CD4-positive, alpha-beta memory T cell (primary cell): ENCODE measurements at regions not wholly inside any gene's neighbourhood (a gene's known extent, or its start where the extent isn't known, plus 50 kb on each side); places are given as distances from the start of the nearest gene placed in this dataset.
"Not testable (repeated sequence)": the region's sequence is repeated elsewhere in the genome, so short reads cannot be mapped to it uniquely, and the experiment has no call there.

Source experiments
- CTCF ChIA-PET: fragments of 350-600 bp; sonication (Branson Sonifier 250); formaldehyde crosslinking; loops from one replicate; lab custom pipeline; 2021; ENCODE audit warnings: inconsistent platforms; ENCODE audit not compliant: partially characterized antibody; lab: Charles Lee
- POLR2A ChIA-PET: fragments of 350-600 bp; sonication (Branson Sonifier 250); formaldehyde crosslinking; loops from one replicate; lab custom pipeline; 2021; ENCODE audit not compliant: partially characterized antibody; lab: Charles Lee
- DNase-seq, 5 donors: peaks; one replicate each; pipeline versions ENCODE4 v3.0.0 to v3.0.0-alpha.2; 2020 to 2022; ENCODE audit warnings: mixed read lengths in 1 of 5
- H3K27ac ChIP-seq: one replicate; pipeline ENCODE4 v1.7.0; 2013; ENCODE audit warnings: low read depth, low read length
- H3K27me3 ChIP-seq: 2 replicates; pipeline ENCODE4 v1.7.0; 2013; ENCODE audit warnings: mild to moderate bottlenecking, low read length, moderate library complexity; ENCODE audit not compliant: insufficient read depth
- H3K36me3 ChIP-seq: 2 replicates; pipeline ENCODE4 v1.7.0; 2013; ENCODE audit warnings: mild to moderate bottlenecking, low read length, moderate library complexity; ENCODE audit not compliant: insufficient read depth
- H3K4me1 ChIP-seq: 2 replicates; pipeline ENCODE4 v1.7.0; 2013; ENCODE audit warnings: mild to moderate bottlenecking, low read length, moderate library complexity; ENCODE audit not compliant: insufficient read depth
- H3K4me3 ChIP-seq, 2 donors: one replicate each; pipeline ENCODE4 v1.7.0; 2013; ENCODE audit warnings: low read length in 2 of 2, mild to moderate bottlenecking in 1 of 2
- H3K9me3 ChIP-seq, 2 donors: one replicate each; pipeline ENCODE4 v1.7.0; 2013; ENCODE audit warnings: low read length in 2 of 2, control low read depth in 1 of 2; ENCODE audit not compliant: control insufficient read depth in 1 of 2
- H3K27ac Mint-ChIP-seq, 7 donors: one replicate each; pipeline ENCODE4 v1.8.0; 2020 to 2021; ENCODE audit warnings: mixed read lengths in 7 of 7, mild to moderate bottlenecking in 6 of 7, inconsistent platforms in 3 of 7, moderate library complexity in 3 of 7
- H3K27me3 Mint-ChIP-seq, 2 donors: one replicate each; pipeline ENCODE4 v1.8.0; 2020 to 2021; ENCODE audit warnings: mixed read lengths in 2 of 2
- H3K36me3 Mint-ChIP-seq, 2 donors: one replicate each; pipeline ENCODE4 v1.8.0; 2020 to 2021; ENCODE audit warnings: mixed read lengths in 2 of 2, inconsistent platforms in 1 of 2, mild to moderate bottlenecking in 1 of 2
- H3K4me1 Mint-ChIP-seq, 4 donors: one replicate each; pipeline ENCODE4 v1.8.0; 2020 to 2021; ENCODE audit warnings: mixed read lengths in 4 of 4, mild to moderate bottlenecking in 1 of 4
- H3K4me3 Mint-ChIP-seq, 8 donors: one replicate each; pipeline ENCODE4 v1.8.0; 2020 to 2021; ENCODE audit warnings: mixed read lengths in 8 of 8, mild to moderate bottlenecking in 7 of 8, moderate library complexity in 6 of 8, inconsistent platforms in 3 of 8
- H3K9me3 Mint-ChIP-seq, 8 donors: one replicate each; pipeline ENCODE4 v1.8.0; 2020 to 2021; ENCODE audit warnings: mixed read lengths in 8 of 8, mild to moderate bottlenecking in 5 of 8, inconsistent platforms in 3 of 8, moderate library complexity in 1 of 8
- intact Hi-C: fragments of 100-400 bp; cut with micrococcal nuclease; formaldehyde crosslinking; loops from one replicate; pipeline ENCODE4 v1.15.1; 2023

DNA sequence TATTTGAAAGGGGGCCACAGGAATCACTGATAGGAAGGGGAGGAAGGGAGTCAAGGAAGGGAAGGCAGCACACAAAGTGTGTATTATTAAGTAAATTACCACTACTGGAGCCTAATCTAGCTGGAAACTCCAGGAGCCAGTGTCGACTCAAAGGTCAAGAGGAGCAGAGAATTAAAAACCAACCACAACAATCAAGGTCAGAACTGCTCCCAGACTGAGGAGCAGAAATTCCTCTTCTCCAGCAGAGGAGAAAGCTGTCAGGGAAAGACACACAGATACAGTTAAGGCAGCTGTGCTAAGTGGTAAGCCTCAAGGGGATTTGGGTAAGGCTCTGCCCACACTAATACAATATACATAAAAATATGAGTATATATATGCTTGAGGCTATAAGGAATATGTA is 87.5 kb upstream of the PTPN13 start:
- H3K9me3 Mint-ChIP-seq: no peaks in the 10 kb centered on the region
- no peak for DNase-seq
- H3K27me3 Mint-ChIP-seq: peaks cover 5 to 10% of the 10 kb centered on the region in 2 donors
- no peaks in the 10 kb centered on the region for H3K27me3 ChIP-seq
- H3K36me3 Mint-ChIP-seq: no peaks in the 10 kb centered on the region
- H3K9me3 ChIP-seq: no peaks in the 10 kb centered on the region
- POLR2A ChIA-PET: no interaction called here
- no peak overlapping the region for H3K27ac ChIP-seq
- H3K36me3 ChIP-seq: no peaks in the 10 kb centered on the region
- no peaks in the 10 kb centered on the region for H3K4me1 ChIP-seq
- H3K4me1 Mint-ChIP-seq: peaks cover 0 to 6% (median 3%) of the 10 kb centered on the region in 4 donors
- CTCF ChIA-PET: interaction anchor here (1.1 to 1.6 kb wide), 2 partner anchors 8 to 10 kb away, joined by 5 to 6 read pairs; no protein-coding TSS in a partner anchor
- no peak overlapping the region for H3K27ac Mint-ChIP-seq
- intact Hi-C loops: no loop called here
- no peak overlapping the region for H3K4me3 Mint-ChIP-seq
- H3K4me3 ChIP-seq: no peak overlapping the region

DNA sequence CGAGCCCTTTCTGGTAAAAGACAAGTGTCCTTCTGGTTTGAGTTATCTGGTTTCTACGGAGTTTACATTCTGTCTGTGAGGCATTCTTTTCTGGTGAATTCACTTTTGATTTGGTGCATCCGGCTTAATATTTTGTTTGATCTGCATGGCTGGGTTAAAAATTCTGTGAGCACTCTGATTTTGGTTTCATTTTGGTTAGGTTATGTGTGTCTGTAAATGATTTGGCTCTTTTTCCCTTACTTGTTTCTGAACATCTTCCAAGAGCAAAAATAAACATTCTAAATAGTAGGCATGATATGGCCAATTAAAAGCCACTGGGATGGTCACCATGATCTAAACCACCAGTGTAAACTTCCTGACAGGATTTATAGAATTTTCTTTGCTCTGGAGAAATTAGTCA is 85.7 kb upstream of the PTPN13 start:
- intact Hi-C loops: no loop called here
- Histone ChIP-seq H3K4me1 (no peaks in the 10 kb centered on the region), H3K4me3 (no peak overlapping the region), H3K27ac (no peak overlapping the region), H3K9me3 (no peaks in the 10 kb centered on the region), H3K36me3 (no peaks in the 10 kb centered on the region), H3K27me3 (no peaks in the 10 kb centered on the region)
- POLR2A ChIA-PET: no interaction called here
- CTCF ChIA-PET: interaction anchor here (7.6 kb wide), 1 partner anchor 10 kb away, joined by 55 read pairs; no protein-coding TSS in a partner anchor
- Mint-ChIP-seq H3K4me3 (peak overlapping the region in 7 of 8 donors; percentile 1 to 64 (median 36)), H3K27me3 (peaks cover 4 to 6% of the 10 kb centered on the region in 2 donors), H3K9me3 (no peaks in the 10 kb centered on the region), H3K36me3 (no peaks in the 10 kb centered on the region), H3K4me1 (peaks cover 0 to 6% (median 3%) of the 10 kb centered on the region in 4 donors), H3K27ac (peak overlapping the region in 5 of 7 donors; percentile 11 to 81 (median 31))
- peak in 2 of 5 donors; percentile 9 to 16 for DNase-seq

DNA sequence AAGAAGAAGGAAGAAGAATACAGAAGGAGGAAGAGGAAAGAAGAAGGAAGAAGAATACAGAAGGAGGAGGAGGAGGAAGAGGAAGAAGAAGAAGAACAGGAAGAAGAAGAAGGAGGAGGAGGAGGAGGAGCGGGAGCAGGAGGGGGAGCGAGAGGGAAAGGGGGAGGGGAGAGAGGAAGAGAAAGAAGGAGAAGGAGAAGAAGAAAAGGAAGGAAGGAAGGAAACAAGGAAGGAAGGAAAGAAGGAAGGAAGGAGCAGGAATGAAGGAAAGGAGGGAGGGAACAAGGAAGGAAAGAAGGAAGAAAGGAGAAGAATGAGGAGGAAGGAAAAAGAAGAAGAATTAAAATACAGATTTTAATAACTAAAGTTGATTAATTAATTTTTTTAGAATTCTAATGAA is 82.5 kb upstream of the PTPN13 start:
- Mint-ChIP-seq H3K27ac (peak overlapping the region in 1 of 7 donors; percentile 83), H3K4me3 (no peak overlapping the region), H3K36me3 (no peaks in the 10 kb centered on the region), H3K27me3 (peaks cover 0 to 7% of the 10 kb centered on the region in 2 donors), H3K9me3 (no peaks in the 10 kb centered on the region), H3K4me1 (peaks cover 0 to 6% (median 3%) of the 10 kb centered on the region in 4 donors)
- ChIA-PET POLR2A (no interaction called here), CTCF (interaction anchor here (7.6 kb wide), 1 partner anchor 13 kb away, joined by 55 read pairs; no protein-coding TSS in a partner anchor)
- H3K27me3 ChIP-seq: no peaks in the 10 kb centered on the region
- H3K4me3 ChIP-seq: no peak overlapping the region
- H3K36me3 ChIP-seq: no peaks in the 10 kb centered on the region
- H3K4me1 ChIP-seq: no peaks in the 10 kb centered on the region
- no peaks in the 10 kb centered on the region for H3K9me3 ChIP-seq
- no peak for DNase-seq
- intact Hi-C loops: no loop called here
- H3K27ac ChIP-seq: no peak overlapping the region

DNA sequence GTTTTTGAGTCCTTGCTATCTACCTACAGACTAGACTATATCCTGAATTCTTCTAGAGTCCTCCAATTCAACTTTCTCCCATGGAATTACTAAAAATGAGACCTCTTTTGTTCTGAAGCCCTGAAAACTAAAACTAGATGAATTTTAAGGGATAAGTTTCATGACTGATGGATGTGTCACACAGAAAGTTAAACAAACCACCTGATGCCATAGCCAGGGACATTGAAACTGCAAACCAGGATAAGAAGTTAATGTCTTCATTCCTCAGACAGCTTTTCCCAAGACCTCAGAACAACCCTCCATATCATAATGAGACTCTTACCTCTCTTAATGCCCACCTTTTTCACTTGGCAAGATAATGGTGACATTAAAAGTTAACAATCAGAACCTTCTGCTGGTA is 81.5 kb upstream of the PTPN13 start:
- no peak for DNase-seq
- intact Hi-C loops: no loop called here
- Mint-ChIP-seq H3K4me3 (no peak overlapping the region), H3K4me1 (peaks cover 0 to 6% (median 3%) of the 10 kb centered on the region in 4 donors), H3K36me3 (no peaks in the 10 kb centered on the region), H3K27me3 (peaks cover 0 to 7% of the 10 kb centered on the region in 2 donors), H3K27ac (no peak overlapping the region), H3K9me3 (no peaks in the 10 kb centered on the region)
- Histone ChIP-seq H3K27ac (no peak overlapping the region), H3K9me3 (no peaks in the 10 kb centered on the region), H3K4me1 (no peaks in the 10 kb centered on the region), H3K4me3 (no peak overlapping the region), H3K36me3 (no peaks in the 10 kb centered on the region), H3K27me3 (no peaks in the 10 kb centered on the region)
- CTCF ChIA-PET: interaction anchor here (1.4 to 7.6 kb wide), 2 partner anchors 10 to 14 kb away, joined by 4 to 55 read pairs; no protein-coding TSS in a partner anchor
- POLR2A ChIA-PET: no interaction called here

DNA sequence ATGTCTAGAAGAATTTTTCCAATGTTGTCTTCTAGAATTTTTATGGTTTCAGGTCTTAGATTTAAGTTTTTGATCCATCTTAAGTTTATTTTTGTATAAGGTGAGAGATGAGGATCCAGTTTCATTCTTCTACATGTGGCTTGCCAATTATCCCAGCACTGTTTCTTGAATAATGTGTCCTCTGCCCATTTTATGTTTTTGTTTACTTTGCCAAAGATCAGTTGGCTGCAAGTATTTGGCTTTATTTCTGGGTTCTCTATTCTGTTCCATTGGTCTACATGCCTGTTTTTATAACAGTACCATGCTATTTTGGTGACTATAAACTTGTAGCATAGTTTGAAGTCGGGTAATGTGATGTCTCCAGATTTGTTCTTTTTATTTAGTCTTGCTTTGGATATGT is 78.2 kb upstream of the PTPN13 start:
- H3K36me3 ChIP-seq, H3K4me1 Mint-ChIP-seq, H3K27ac ChIP-seq, intact Hi-C loops, H3K27me3 ChIP-seq, H3K4me3 ChIP-seq, H3K36me3 Mint-ChIP-seq, H3K27ac Mint-ChIP-seq, H3K9me3 ChIP-seq, H3K4me1 ChIP-seq, DNase-seq, H3K27me3 Mint-ChIP-seq, H3K4me3 Mint-ChIP-seq, POLR2A ChIA-PET: not testable (repeated sequence)
- CTCF ChIA-PET: interaction anchor here (7.6 kb wide), 1 partner anchor 18 kb away, joined by 55 read pairs; no protein-coding TSS in a partner anchor
- peaks cover 0 to 12% (median 5%) of the 10 kb centered on the region in 8 donors for H3K9me3 Mint-ChIP-seq

DNA sequence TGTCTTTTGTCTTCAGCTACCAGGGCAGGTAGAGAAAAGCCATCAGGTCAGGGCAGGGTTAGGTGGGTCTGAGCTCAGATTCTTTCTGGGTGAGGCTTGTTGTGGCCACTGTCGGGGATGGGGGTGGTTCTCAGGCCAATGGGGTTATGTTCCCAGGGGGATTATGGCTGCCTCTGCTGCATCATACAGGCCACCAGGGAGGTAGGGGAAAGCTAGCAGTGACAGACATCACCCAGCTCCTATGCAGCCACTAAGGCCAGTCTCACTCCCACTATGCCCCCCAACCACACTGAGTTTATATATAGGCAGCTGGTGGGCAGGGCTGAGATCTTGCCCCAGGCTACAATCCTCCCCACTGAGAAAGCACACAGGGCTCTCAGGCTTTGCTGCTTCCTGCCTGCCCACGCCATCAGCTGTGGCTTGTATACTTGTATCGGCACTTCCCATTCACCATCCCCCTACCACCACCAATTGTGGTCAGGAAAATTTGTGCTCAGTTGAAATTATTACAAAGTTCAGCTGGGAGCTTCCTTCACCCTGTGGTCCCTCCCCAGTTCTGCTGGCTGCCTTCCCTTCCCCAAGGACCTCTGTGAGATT is 72.6 kb upstream of the PTPN13 start:
- no peaks in the 10 kb centered on the region for H3K27me3 ChIP-seq
- intact Hi-C loops: no loop called here
- no peaks in the 10 kb centered on the region for H3K36me3 Mint-ChIP-seq
- H3K9me3 ChIP-seq: no peaks in the 10 kb centered on the region
- H3K4me3 ChIP-seq: no peak overlapping the region
- no peaks in the 10 kb centered on the region for H3K4me1 ChIP-seq
- peaks cover 0 to 4% (median 0%) of the 10 kb centered on the region in 4 donors for H3K4me1 Mint-ChIP-seq
- H3K9me3 Mint-ChIP-seq: peaks cover 0 to 20% (median 8%) of the 10 kb centered on the region in 8 donors
- no peak overlapping the region for H3K27ac Mint-ChIP-seq
- ChIA-PET CTCF (interaction anchor here (0.9 to 9.3 kb wide), 20 partner anchors 8 to 716 kb away, joined by 3 to 101 read pairs (median 4); partner anchors contain the start of genes C4orf36 and PTPN13), POLR2A (interaction anchor here (0.9 kb wide), 1 partner anchor 22 kb away, joined by 4 read pairs; no protein-coding TSS in a partner anchor)
- DNase-seq: no peak
- H3K27ac ChIP-seq: no peak overlapping the region
- H3K36me3 ChIP-seq: no peaks in the 10 kb centered on the region
- no peak overlapping the region for H3K4me3 Mint-ChIP-seq
- H3K27me3 Mint-ChIP-seq: peaks cover 4 to 8% of the 10 kb centered on the region in 2 donors

DNA sequence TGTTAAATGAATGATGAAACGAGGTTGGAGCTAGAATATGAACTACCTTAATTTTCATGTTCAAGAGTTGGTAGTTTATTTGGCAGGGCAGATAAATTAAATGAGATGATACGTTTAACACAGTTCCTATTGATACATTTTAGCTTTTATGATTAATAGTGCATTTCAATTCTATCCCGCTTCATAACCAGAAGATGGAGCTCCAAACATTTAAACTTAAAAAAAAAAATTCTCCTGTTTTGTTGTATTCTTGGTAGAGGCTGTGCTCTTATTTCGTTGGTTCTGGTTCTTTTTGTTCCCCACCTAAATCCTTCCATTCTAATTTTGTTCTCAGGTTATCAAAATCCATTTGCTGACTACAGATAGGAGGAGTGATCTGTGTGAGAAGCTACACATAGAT is 71.8 kb upstream of the PTPN13 start:
- POLR2A ChIA-PET: interaction anchor here (0.7 to 1.8 kb wide), 4 partner anchors 22 to 563 kb away, joined by 3 to 6 read pairs (median 4); no protein-coding TSS in a partner anchor
- no peak overlapping the region for H3K4me3 Mint-ChIP-seq
- intact Hi-C loops: loop anchor here (1.0 kb wide), 1 partner anchor 374 kb away; no protein-coding TSS in a partner anchor

More for the DNA sequence above, 71.8 kb upstream of the PTPN13 start:
- peak overlapping the region in 2 of 7 donors; percentile 16 to 43 for H3K27ac Mint-ChIP-seq
- no peak overlapping the region for H3K4me3 ChIP-seq
- H3K27me3 Mint-ChIP-seq: peaks cover 4 to 8% of the 10 kb centered on the region in 2 donors
- no peaks in the 10 kb centered on the region for H3K36me3 ChIP-seq
- H3K27me3 ChIP-seq: no peaks in the 10 kb centered on the region
- peak in 4 of 5 donors; percentile 16 to 29 (median 18) for DNase-seq
- CTCF ChIA-PET: interaction anchor here (0.9 to 9.3 kb wide), 19 partner anchors 9 to 715 kb away, joined by 3 to 101 read pairs (median 5); partner anchors contain the start of genes C4orf36 and PTPN13
- no peak overlapping the region for H3K27ac ChIP-seq
- H3K9me3 Mint-ChIP-seq: peaks cover 0 to 20% (median 8%) of the 10 kb centered on the region in 8 donors
- H3K36me3 Mint-ChIP-seq: no peaks in the 10 kb centered on the region
- H3K4me1 ChIP-seq: no peaks in the 10 kb centered on the region
- no peaks in the 10 kb centered on the region for H3K9me3 ChIP-seq
- H3K4me1 Mint-ChIP-seq: peaks cover 0 to 4% (median 0%) of the 10 kb centered on the region in 4 donors
